ENCODE measurements at regions not wholly inside any gene's neighbourhood (a gene's known extent, or its start where the extent isn't known, plus 50 kb on each side); places are given as distances from the start of the nearest gene placed in this dataset.
A peak's percentile ranks its signal among the peaks of the same experiment; 100 is the strongest.
"Not testable (repeated sequence)": the region's sequence is repeated elsewhere in the genome, so short reads cannot be mapped to it uniquely, and the experiment has no call there.

DNA sequence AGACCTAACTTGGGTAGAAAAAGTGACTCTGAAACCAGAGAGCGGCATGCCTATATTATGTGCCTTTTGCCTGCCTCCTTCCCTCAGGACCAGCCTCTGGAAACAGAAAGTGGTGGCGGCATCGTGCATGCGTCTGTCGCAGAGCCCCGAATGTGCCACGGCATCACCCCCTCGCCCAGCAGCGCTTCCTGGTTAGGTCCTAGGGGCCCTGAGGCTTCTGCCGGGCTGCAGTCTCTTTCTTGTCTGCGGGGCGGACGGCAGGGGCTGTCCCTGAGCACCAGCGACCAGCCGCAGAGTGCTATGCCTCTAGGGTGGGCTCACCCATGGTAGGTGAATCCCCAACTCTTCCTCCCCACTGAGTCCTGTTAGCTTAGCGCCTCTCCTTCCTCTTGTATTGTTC, 68.7 kb downstream of the VSIG4 start:
- no peak for DNase-seq
- H3K27ac Mint-ChIP-seq = no peak overlapping the region

DNA sequence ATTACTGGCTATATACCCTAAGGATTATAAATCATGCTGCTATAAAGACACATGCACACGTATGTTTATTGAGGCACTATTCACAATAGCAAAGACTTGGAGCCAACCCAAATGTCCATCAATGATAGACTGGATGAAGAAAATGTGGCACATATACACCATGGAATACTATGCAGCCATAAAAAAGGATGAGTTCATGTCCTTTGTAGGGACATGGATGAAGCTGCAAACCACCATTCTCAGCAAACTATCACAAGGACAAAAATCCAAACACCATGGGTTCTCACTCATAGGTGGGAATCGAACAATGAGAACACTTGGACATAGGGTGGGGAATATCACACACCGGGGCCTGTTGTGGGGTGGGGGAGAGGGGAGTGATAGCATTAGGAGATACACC, 72.7 kb downstream of the VSIG4 start:
- not testable (repeated sequence) for DNase-seq; H3K27ac Mint-ChIP-seq; ATAC-seq (replicated peaks in 1 of 2); H3K27me3 Mint-ChIP-seq (ENCODE audit: low read depth); H3K4me1 Mint-ChIP-seq (ENCODE audit: low read depth); H3K4me3 Mint-ChIP-seq
- peaks cover 4 to 13% of the 10 kb centered on the region in 2 donors for H3K9me3 Mint-ChIP-seq
- H3K36me3 Mint-ChIP-seq (ENCODE audit: insufficient read depth in 2 of 2) = peaks cover 3 to 13% of the 10 kb centered on the region in 2 donors

More for the DNA sequence above, 68.7 kb downstream of the VSIG4 start:
- Mint-ChIP-seq H3K36me3 (ENCODE audit: insufficient read depth in 2 of 2) (no peaks in the 10 kb centered on the region), H3K27me3 (ENCODE audit: low read depth) (peaks cover 17% of the 10 kb centered on the region), H3K9me3 (no peaks in the 10 kb centered on the region), H3K4me3 (no peak overlapping the region), H3K4me1 (ENCODE audit: low read depth) (no peaks in the 10 kb centered on the region)
- no peak for ATAC-seq (replicated peaks in 1 of 2)

DNA sequence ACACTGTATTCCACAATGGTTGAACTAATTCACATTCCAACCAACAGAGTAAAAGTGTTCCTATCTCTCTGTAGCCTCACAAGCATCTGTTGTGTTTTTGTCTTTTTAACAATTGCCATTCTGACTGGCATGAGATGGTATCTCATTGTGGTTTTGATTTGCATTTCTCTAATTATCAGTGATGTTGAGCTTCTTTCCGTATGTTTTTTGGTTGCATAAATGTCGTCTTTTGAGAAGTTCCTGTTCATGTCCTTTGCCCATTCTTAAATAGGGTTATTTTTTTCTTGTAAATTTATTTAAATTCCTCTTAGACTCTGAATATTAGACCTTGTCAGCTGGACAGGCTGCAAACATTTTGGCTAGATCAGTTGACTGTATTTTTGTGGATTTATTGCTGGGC, 78.2 kb downstream of the VSIG4 start:
- no peak overlapping the region for H3K27ac Mint-ChIP-seq
- no peaks in the 10 kb centered on the region for H3K4me1 Mint-ChIP-seq (ENCODE audit: low read depth)
- no peak for DNase-seq
- no peak overlapping the region for H3K4me3 Mint-ChIP-seq
- peaks cover 9 to 17% of the 10 kb centered on the region in 2 donors for H3K9me3 Mint-ChIP-seq
- H3K36me3 Mint-ChIP-seq (ENCODE audit: insufficient read depth in 2 of 2) = peaks cover 5 to 17% of the 10 kb centered on the region in 2 donors
- ATAC-seq (replicated peaks in 1 of 2) = no peak
- peaks cover 18% of the 10 kb centered on the region for H3K27me3 Mint-ChIP-seq (ENCODE audit: low read depth)

DNA sequence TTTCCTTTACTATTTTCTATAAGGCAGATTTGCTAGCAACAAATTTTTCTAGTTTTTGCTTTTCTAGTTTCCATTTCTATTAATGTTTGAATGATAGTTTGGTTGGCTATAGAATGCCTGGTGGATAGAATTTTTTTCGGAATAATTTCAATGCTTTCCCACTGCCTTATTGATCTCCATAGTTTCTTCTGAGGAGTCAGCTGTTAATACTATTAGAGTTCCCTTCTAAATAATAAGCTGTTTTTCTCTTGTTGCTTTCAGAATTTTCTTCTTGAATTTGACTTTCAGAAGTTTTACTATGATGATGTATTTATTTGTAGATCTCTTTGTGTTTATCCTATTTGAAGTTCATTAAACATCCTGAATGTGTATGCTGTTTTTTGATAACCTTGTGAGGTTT, 91.8 kb downstream of the VSIG4 start:
- ATAC-seq (replicated peaks in 1 of 2) = no peak
- H3K9me3 Mint-ChIP-seq = peaks cover 6 to 11% of the 10 kb centered on the region in 2 donors
- H3K36me3 Mint-ChIP-seq (ENCODE audit: insufficient read depth in 2 of 2) = peaks cover 2 to 18% of the 10 kb centered on the region in 2 donors
- H3K4me3 Mint-ChIP-seq = no peak overlapping the region
- no peak for DNase-seq
- H3K27me3 Mint-ChIP-seq (ENCODE audit: low read depth) = peaks cover 72% of the 10 kb centered on the region
- no peak overlapping the region for H3K27ac Mint-ChIP-seq
- peaks cover 13% of the 10 kb centered on the region for H3K4me1 Mint-ChIP-seq (ENCODE audit: low read depth)

DNA sequence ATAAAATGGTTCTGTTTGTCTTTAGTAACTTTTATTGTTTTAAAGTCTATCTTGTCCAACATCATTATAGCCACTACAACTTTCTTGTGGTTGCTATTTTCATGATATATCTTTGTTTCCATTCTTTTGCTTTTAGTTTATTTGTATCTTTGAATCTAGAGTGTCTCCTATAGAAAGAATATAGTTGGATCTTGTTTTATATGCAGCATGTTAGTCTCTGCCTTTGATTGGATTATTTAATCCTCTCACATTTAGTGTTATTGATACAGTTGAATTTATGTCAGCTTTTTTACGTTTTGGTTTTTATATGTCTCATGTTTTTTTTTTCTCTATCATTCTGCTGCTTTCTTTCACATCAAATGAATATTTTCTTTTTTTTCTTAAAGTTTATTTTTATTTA, 98.1 kb downstream of the VSIG4 start:
- Mint-ChIP-seq H3K4me1 (ENCODE audit: low read depth) (peaks cover 13% of the 10 kb centered on the region), H3K9me3 (peaks cover 5 to 12% of the 10 kb centered on the region in 2 donors), H3K27me3 (ENCODE audit: low read depth) (peaks cover 32% of the 10 kb centered on the region), H3K36me3 (ENCODE audit: insufficient read depth in 2 of 2) (peaks cover 2 to 32% of the 10 kb centered on the region in 2 donors), H3K27ac (no peak overlapping the region), H3K4me3 (no peak overlapping the region)
- DNase-seq = no peak
- ATAC-seq (replicated peaks in 1 of 2) = no peak

DNA sequence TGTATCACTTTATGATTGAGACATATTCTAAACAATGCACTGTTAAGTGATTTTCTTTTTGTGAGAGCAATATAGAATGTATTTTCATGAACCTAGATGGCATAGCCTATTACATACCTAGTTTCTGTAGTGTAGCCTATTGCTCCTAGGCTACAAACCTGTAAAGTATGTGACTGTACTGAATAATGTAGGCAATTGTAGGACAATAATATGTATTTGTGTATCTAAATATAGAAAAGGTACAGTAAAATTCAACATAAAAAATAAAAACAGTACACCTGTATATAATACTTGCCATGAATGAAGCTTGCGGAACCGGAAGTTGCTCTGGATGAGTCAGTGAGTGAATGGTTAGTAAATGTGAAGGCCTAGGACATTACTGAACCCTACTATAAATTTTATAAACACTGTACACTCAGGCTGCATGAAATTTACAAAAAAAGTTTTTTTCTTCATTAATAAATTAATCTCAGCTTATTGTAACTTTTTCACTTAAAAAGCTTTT, 106.7 kb downstream of the VSIG4 start:
- no peaks in the 10 kb centered on the region for H3K27me3 Mint-ChIP-seq (ENCODE audit: low read depth)
- H3K4me3 Mint-ChIP-seq = no peak overlapping the region

DNA sequence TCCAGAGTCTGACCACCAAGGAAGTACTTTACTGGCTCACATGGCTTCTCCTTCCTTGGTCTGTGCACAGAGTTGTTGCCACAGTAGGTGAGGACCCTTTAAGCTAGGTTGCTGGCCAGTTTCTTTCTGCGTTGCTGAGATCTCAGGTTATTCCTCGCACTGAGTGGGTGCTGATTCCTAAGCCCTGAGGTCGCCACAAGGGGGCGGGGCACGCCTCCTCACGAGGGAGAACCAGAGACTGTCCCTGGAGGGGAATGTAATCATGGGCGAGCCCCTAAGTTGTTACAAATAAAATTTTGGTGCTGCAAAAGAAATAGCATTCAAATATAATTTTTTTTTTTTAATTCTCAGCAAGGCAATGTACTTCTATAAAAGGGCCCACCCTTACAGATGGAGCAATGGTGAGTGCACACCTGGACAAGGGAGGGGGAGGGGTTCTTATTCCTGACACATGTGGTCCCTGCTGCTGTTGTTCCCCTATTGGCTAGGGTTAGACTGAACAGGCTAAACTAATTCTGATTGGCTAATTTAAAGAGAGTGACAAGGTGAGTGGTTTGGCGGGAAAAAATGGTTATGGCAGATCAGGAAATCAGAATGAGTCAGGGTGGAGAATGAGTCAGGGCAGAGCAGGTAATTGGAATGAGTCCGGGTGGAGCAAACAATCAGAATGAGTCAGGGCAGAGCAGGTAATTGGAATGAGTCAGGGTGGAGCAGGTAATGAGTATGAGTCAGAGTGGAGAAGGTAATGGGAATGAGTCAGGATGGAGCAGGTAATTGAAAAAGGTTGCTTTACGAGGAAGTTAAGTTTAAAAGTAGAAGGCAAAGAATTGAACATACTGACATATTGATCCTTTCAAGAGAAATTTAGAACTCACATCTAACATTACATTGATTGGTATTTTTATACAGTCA, 107.5 kb downstream of the VSIG4 start:
- Mint-ChIP-seq H3K27ac (peak overlapping the region; percentile 1), H3K9me3 (peaks cover 5 to 7% of the 10 kb centered on the region in 2 donors), H3K27me3 (ENCODE audit: low read depth) (no peaks in the 10 kb centered on the region), H3K4me1 (ENCODE audit: low read depth) (peaks cover 16% of the 10 kb centered on the region), H3K4me3 (no peak overlapping the region), H3K36me3 (ENCODE audit: insufficient read depth in 2 of 2) (peaks cover 8 to 22% of the 10 kb centered on the region in 2 donors)
- peak; percentile 99 for ATAC-seq (replicated peaks in 1 of 2)
- DNase-seq = peak; percentile 38 to 70

More for the DNA sequence above, 106.7 kb downstream of the VSIG4 start:
- ATAC-seq (replicated peaks in 1 of 2) (peak; percentile 42 to 57), DNase-seq (no peak)
- peaks cover 5 to 6% of the 10 kb centered on the region in 2 donors for H3K9me3 Mint-ChIP-seq
- H3K36me3 Mint-ChIP-seq (ENCODE audit: insufficient read depth in 2 of 2) = peaks cover 7 to 22% of the 10 kb centered on the region in 2 donors
- no peak overlapping the region for H3K27ac Mint-ChIP-seq
- H3K4me1 Mint-ChIP-seq (ENCODE audit: low read depth) = peaks cover 12% of the 10 kb centered on the region

DNA sequence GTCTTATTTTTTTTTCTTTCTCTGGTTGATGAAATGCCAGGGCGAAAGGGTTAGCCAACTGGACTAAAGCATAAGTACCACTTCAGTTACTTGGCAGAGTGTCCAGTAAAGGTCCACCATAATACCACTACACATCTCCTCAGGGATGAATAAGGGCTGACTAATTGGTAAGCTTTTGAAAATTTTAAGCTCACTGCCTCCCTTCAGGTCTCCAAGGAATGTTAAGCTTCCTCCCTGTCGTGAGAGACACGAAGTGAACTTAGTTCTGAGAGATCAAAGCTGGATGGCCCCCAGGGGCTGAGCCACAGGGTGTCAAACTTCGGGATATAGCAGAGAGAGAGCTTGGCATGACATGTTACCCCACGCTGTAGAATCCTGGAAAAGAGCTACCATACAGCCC, 111.4 kb downstream of the VSIG4 start:
- no peak for ATAC-seq (replicated peaks in 1 of 2)
- Mint-ChIP-seq H3K27me3 (ENCODE audit: low read depth) (no peaks in the 10 kb centered on the region), H3K4me1 (ENCODE audit: low read depth) (peaks cover 53% of the 10 kb centered on the region)

DNA sequence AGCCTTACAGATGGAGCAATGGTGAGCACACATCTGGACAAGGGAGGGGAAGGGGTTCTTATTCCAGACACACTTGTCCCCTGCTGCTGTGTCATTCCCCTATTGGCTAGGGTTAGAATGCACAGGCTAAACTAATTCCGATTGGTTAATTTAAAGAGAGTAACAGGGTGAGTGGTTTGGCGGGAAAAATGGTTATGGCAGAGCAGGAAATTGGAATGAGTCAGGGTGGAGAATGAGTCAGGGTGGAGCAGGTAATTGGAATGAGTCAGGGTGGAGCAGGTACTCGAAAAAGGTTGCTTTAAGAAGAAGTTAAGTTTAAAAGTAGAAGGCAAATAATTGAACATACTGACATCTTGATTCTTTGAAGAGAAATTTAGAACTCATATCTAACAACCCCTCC, 112.5 kb downstream of the VSIG4 start:
- peaks cover 50% of the 10 kb centered on the region for H3K4me1 Mint-ChIP-seq (ENCODE audit: low read depth)
- H3K27me3 Mint-ChIP-seq (ENCODE audit: low read depth); H3K9me3 Mint-ChIP-seq; H3K4me3 Mint-ChIP-seq; ATAC-seq (replicated peaks in 1 of 2): not testable (repeated sequence)
- peak in 1 of 2 donors; percentile 21 for DNase-seq
- H3K27ac Mint-ChIP-seq = peak overlapping the region; percentile 32
- H3K36me3 Mint-ChIP-seq (ENCODE audit: insufficient read depth in 2 of 2) = peaks cover 10 to 14% of the 10 kb centered on the region in 2 donors

More for the DNA sequence above, 111.4 kb downstream of the VSIG4 start:
- H3K4me3 Mint-ChIP-seq = no peak overlapping the region
- peaks cover 5 to 9% of the 10 kb centered on the region in 2 donors for H3K9me3 Mint-ChIP-seq
- no peak for DNase-seq
- H3K27ac Mint-ChIP-seq = no peak overlapping the region
- H3K36me3 Mint-ChIP-seq (ENCODE audit: insufficient read depth in 2 of 2) = peaks cover 12 to 17% of the 10 kb centered on the region in 2 donors

DNA sequence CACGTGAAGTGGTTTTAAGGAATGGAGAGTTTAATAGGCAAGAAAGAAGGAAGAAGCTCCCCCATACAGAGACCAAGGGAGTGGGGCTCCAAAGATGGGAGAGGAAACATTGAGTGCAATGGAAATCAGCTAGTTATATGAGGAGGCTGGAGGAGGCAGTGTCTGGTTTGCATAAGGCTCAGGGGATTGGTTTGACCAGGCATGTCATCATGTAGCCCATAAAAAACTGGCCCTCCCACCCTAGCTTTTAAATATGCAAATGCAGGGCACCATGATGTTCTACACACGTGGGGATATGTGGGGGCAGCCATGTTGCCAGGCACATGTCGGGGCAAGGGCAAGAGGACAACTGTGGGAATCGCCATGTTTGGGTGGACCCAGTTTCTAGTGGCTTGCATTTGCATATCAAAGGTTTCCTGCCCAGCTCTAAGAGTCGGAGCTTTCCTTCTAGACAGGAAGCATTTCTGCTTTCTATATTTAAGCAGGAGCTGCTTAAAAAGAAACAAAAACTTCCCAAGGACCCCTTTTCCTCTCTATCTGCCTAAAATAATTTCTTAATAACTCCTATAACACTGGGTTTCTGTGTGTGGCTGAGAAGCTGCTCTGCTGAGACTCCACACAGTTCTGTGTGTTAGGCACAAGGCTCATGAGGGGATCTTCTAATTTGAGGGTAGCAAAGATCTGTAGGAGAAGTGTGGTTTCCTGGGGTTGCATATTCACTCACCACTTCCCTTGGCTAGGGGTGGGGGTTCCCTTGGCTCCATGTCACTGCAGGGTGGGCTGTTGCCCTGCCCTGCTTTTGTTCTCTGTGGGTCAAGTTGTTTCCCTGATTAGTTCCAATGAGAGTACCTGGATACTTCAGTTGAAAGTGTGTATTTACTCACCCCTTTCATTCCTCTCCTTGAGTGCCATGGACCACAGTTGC, 113.5 kb downstream of the VSIG4 start:
- peak; percentile 81 to 89 for ATAC-seq (replicated peaks in 1 of 2)

DNA sequence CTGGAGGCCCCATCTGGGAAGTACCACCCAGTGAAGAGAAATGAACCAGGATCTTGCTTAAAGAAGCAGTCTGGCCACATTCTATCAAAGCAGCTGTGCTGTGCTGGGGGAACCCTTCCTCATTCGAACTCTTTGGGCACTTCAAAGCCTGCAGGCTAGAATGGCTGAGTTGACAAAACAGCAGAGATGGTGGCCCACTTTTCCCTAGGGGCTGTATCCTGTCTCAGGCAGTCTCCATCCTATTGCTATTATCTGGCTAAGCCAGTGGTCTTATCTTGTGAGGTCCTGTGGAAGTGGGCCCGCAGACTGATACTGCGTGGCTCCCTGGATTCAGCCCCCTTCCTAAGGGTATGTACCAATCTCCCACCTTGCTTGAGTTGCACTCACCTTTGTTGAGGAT, 114.3 kb downstream of the VSIG4 start:
- DNase-seq = no peak
- H3K4me3 Mint-ChIP-seq = peak overlapping the region; percentile 14 to 54
- ATAC-seq (replicated peaks in 1 of 2) = no peak
- H3K4me1 Mint-ChIP-seq (ENCODE audit: low read depth) = peaks cover 54% of the 10 kb centered on the region
- H3K9me3 Mint-ChIP-seq = peaks cover 2 to 5% of the 10 kb centered on the region in 2 donors
- H3K36me3 Mint-ChIP-seq (ENCODE audit: insufficient read depth in 2 of 2) = peaks cover 7 to 8% of the 10 kb centered on the region in 2 donors
- peaks cover 26% of the 10 kb centered on the region for H3K27me3 Mint-ChIP-seq (ENCODE audit: low read depth)
- H3K27ac Mint-ChIP-seq = no peak overlapping the region

More for the DNA sequence above, 113.5 kb downstream of the VSIG4 start:
- peak overlapping the region; percentile 38 to 72 for H3K4me3 Mint-ChIP-seq
- peaks cover 50% of the 10 kb centered on the region for H3K4me1 Mint-ChIP-seq (ENCODE audit: low read depth)
- H3K27me3 Mint-ChIP-seq (ENCODE audit: low read depth) = peaks cover 19% of the 10 kb centered on the region
- H3K27ac Mint-ChIP-seq = peak overlapping the region; percentile 46
- H3K36me3 Mint-ChIP-seq (ENCODE audit: insufficient read depth in 2 of 2) = peaks cover 9% of the 10 kb centered on the region in 2 donors
- peak; percentile 19 to 42 for DNase-seq
- peaks cover 2 to 5% of the 10 kb centered on the region in 2 donors for H3K9me3 Mint-ChIP-seq

DNA sequence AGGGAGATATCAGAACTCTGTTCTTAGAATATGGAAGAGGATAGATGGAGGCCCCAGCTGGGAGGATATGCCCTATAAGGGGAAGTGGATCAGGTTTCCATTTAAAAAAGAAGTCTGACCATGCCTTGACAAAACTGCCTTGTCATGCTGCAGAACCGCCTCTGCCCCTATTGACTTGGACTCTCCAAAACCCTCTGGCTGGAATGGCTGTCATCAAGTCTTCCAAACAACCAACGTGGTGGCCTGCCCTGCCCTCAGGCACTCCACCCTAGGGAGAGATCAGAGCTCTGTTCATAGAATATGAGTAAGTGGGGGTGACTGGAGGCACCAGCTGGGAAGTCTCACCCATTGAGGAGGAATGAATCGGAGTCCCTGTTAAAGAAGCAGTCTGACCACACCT, 114.9 kb downstream of the VSIG4 start:
- Mint-ChIP-seq H3K27me3 (ENCODE audit: low read depth) (peaks cover 32% of the 10 kb centered on the region), H3K4me1 (ENCODE audit: low read depth) (peaks cover 54% of the 10 kb centered on the region), H3K36me3 (ENCODE audit: insufficient read depth in 2 of 2) (peaks cover 7 to 8% of the 10 kb centered on the region in 2 donors), H3K4me3 (no peak overlapping the region), H3K27ac (no peak overlapping the region), H3K9me3 (peaks cover 2 to 5% of the 10 kb centered on the region in 2 donors)
- DNase-seq = no peak
- no peak for ATAC-seq (replicated peaks in 1 of 2)
